HG02885 (cell line): ENCODE measurements at regions not wholly inside any gene's neighbourhood (a gene's known extent, or its start where the extent isn't known, plus 50 kb on each side); places are given as distances from the start of the nearest gene placed in this dataset.

ENCODE experiments used
- ATAC-seq: cut with Tn5 transposase; IDR thresholded peaks from one replicate; pipeline ENCODE4 v1.9.1; 2021; ENCODE audit warnings: mild to moderate bottlenecking; ENCODE audit not compliant: unreplicated experiment, poor library complexity

GRCh38 chr5:17690473-17690872 is 56.2 kb downstream of the TAF11L14 start:
- ATAC-seq = no peak

DNA sequence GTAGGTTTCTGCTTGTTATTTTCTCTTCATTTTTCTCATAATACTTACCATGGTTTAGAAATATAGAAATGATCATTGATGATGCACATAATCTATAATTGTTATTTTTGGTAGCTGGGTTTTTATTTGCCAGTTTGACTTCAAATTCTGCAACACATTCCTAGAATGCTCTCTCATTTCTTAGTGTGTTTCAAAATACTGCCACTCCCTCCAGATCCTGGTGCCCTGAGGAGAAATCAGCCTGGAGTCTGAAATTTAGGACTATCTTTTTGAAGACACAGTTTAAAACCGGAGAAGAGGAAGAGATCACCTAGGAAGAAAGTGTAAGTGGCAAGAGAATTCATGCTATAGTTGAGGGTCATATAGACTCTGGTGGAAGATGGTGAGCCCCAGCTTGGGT is 57.5 kb downstream of the TAF11L14 start:
- ATAC-seq = no peak

DNA sequence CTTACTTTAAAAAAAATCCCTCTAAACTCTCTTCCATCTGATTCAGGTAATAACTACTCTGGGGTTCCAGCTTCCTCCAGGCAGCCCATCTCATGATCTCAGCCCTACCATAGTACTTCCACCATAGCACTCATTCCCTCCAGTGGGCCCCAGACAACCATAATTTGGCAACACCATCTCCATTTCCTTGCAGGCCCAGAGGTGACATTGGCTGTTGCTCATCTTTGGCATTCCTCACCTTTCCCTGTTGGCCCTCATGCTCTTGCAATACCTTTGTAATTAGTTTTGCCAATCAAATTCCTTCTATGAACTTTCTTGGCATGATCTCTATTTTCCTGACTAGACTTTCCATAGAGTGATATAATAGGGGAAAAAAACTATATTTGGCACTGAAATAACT is 60.1 kb downstream of the TAF11L14 start:
- ATAC-seq = no peak

DNA sequence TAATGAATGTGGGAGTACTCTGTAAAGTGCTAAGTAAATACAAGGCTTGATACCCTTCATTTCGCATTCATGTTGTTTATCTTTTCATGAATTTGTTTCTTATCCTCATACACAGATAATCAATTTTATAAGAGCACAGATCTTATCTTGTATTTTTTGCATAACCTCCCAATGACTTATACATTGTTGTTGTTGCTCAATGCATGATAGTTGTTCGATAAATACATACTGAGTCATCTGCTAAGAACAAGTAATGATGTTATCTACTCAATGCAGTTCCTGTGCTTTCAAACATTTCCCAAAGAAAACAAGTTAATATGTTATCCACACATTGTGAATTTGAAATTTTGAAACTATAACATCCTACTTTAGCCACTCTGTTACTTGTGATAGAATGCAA is 60.7 kb downstream of the TAF11L14 start:
- no peak for ATAC-seq

DNA sequence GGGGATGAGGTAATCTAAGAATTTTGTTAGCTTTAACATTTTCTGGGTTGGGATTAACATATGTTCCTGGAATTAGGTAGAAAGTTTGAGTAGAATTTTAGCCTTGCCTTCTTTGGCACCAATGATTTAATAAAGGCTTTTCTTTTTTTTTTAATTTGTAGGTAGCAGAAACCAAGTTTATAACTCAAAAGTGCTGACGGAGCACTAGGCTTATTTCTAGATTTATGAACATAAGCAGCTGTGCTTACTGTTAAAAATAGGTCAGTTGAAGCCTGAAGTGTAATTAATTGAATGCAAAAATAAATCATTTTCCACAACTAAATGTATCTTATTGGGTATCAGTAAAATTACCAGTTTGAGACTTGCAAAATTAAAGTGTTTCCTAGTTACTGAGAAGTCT is 62.4 kb downstream of the TAF11L14 start:
- ATAC-seq = no peak

GRCh38 chr5:17697671-17698070 is 63.4 kb downstream of the TAF11L14 start:
- ATAC-seq = no peak

- no peak for ATAC-seq
Observed at GRCh38 chr5:17709011-17709710, 74.9 kb downstream of the TAF11L14 start.

DNA sequence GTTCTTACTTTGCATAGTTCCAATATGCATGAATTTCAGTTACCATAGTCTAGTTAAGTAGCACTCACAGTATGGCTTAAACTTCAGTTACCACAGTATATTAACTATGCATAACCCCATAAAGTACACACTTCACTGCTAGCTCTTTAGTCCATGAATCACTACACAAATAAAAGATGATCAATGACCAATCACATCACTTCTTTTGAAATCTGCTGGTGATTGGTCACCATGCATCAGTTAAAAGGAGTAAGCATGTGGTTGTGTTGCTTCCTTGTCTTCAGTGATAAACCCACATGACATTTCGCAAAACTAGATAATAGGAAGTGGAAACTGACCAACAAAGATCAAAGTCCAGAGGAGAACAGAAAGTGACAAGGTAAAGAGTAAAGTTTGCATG is 79.0 kb downstream of the TAF11L14 start:
- no peak for ATAC-seq

DNA sequence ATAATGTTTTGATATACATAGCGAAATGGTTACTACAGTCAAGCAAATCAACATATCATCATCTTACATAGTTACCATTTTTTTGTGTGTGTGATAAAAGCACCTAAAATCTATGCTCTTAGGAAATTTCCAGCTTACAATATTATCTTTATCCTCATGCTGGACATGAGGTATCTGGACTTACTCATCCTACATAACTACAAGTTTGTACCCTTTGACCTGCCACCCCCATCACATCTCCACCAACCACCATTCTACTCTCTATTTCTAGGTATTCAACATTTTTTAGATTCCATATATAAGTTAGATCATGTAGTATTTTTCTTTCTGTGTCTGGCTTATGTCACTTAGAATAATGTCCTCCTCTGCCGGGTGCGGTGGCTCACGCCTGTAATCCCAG is 79.9 kb downstream of the TAF11L14 start:
- ATAC-seq = no peak

GRCh38 chr5:17719592-17719991 is 85.3 kb downstream of the TAF11L14 start:
- ATAC-seq = no peak

GRCh38 chr5:17720071-17720470 is 85.8 kb downstream of the TAF11L14 start:
- ATAC-seq = no peak

DNA sequence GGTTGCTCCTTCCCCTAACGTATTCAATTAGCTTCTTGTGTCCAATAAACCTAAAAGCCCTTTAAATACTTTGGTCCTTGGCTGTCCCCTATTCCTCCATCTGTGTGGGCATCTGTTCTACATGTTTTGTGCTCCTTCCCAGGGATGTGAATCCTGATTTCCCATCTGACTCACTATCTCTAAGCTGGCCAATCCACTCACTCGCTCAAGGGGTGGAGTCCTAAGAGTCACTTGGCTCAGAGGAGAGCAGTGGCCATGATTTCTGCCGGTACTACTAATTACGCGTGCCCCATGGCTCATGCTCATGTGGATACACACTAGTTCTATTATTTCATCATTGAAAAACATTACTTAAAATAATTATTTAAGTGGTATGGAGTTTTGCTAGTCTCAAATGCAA is 89.6 kb downstream of the TAF11L14 start:
- no peak for ATAC-seq

DNA sequence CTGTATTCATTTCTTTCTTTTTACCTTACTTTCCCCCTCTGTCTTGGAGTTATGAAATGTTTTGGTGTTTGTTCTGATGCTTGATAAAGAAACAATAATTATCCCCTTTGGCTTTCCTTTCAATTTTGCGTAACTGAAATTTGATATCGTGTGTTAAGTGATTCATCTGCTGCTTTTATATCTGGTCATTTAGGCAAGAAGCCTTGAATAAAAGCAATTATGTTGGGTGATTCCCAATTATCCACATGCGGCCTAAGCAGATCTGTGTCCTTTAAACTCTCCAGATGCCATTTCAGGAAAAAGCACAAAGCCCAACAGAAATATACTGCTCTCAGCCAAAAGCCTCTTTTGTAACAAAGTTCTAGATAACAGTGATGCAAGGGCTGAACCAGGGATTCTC is 92.8 kb downstream of the TAF11L14 start:
- no peak for ATAC-seq

DNA sequence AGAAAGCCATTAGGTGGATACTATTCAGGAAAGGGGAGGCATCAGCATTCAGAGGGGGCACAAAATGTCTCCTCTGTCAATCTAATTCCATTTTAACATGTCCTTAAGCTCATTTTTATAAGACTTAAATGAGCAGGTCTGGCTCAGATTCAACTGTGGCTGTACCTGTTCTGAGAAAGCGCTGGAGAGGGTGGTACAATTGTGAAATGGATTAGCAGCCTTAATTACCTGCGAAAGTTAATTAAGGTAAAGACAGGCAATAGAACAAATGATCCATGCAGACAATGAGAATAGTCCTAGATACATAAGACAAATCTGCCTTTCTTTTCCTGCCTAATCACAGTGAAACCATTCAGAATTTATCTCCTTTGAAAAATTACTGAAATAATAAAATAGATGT is 96.2 kb downstream of the TAF11L14 start:
- ATAC-seq = no peak

DNA sequence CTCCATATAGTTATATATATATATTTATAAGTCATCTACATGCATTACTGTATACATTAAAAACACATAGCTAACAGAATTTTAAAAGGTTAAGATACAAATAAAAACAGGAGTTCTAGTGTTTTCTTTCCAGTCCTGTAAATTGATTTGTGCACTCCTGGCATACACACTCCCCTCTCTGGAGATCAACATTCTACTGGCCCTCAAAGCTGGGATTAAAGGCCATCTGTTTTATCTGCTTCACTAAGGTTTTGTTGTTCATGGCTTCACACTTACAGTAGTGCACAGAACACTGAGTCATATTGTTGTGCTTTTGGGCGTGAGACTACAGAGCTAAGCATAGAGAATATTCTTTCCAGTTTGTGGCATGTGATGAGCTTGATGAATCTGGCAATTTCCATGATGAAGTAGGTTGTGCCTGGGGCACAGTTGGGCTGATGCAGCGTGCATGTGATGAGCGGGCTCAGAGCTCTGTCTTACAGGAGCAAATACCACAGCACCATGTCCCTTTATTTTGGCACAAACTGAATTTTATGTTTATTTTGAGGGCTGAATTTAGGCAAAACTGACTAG is 98.2 kb downstream of the TAF11L14 start:
- ATAC-seq = no peak

DNA sequence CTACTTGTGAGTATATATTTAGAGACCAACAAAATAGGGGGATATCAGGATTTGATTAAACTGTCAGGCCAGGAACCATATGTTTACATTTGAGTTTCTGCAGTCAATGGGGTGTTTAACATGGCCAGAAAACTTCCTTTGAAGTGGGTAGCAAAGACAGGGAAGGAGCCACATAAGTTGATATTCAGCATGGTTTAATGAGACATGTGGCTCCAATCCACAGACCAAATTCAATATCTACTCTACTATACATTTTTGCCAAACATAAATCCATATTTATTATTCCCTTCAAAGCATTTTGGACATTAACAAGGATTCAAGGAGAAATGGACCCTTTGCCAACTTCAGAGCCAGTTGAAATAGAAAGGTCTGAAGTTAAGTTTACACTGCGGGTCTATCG is 99.8 kb downstream of the TAF11L14 start:
- ATAC-seq = no peak

DNA sequence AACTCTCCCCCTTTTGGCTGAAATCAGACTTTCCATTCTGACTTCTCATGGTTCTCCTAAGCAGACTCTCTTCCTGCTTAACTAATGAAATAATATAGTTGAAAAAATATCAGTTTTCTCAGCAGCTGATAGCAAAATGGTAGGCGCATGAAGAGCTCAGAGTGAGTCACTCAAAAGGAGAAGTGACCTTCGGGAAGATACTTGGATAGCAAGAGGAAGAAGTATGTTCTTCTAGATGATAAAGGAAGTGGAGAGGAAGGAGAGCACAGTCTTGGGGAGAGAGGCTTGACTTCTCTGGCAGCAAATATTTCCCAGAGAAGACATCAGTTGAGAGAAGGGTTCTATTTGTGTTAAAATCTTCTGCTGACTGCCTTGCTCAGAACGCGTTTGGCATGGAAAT is 101.5 kb downstream of the TAF11L14 start:
- no peak for ATAC-seq

GRCh38 chr5:17737092-17737491 is 102.8 kb downstream of the TAF11L14 start:
- ATAC-seq = no peak

GRCh38 chr5:17738446-17738845 is 104.2 kb downstream of the TAF11L14 start:
- ATAC-seq = no peak

DNA sequence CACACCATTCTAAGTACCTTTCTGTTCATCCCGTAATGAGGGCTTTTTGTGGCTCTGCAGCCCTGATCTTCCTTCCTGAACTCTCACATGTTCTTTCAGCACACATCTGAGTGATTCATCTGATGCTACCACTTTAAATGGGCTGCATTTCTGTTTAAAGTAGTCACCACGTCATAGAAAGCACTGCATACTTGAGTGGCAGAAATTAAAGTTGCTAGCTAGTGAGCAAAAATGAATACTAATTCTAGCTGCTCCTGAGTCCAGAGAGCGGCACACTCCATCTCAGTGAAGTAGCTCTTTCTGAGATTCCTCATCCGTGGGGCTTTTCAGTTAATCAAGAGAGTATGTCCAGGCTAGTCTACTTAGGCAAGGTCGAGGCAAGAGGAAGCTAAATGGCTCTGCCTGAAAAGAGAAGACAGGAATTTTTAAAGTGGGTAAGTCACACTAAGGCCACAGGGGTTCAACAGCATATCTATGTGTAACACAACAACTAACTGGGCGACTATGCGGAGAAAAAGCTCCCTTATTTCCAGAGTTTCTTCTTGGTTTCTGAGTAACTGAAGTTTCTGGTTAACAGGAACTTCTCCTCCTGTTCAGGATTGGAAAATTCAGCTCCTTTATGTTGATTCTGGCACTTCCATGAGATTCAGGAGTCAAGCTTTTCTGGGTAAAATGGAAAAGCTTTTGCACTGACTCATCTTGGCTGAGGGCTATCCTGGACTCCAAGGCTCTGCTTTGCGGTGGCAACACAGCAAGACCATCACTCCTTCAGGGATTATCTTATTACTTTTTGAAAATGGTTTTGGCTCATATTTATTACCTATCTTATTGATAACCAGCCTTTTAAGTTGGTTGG is 109.5 kb downstream of the TAF11L14 start:
- ATAC-seq = no peak

GRCh38 chr5:17748201-17748600 is 113.9 kb downstream of the TAF11L14 start:
- no peak for ATAC-seq
